ENCODE measurements at regions not wholly inside any gene's neighbourhood (a gene's known extent, or its start where the extent isn't known, plus 50 kb on each side); places are given as distances from the start of the nearest gene placed in this dataset.

- Histone ChIP-seq H3K4me3 (no peak overlapping the region), H3K4me1 (ENCODE audit: insufficient read depth) (peaks cover 5% of the 10 kb centered on the region; the same call in 1 of the 2 replicates), H3K9me2 (ENCODE audit: insufficient read depth) (0 out of 2 replicates have a peak, but pooled peaks cover 3% of the 10 kb centered on the region), H2AFZ (peak overlapping the region; percentile 59; the same call in 1 of the 2 replicates), H3K27me3 (ENCODE audit: insufficient read depth) (peaks cover 4% of the 10 kb centered on the region), H3K79me2 (replicated peaks; ENCODE audit: insufficient read depth) (no peaks in the 10 kb centered on the region), H3F3A (replicated peaks; ENCODE audit: low read depth) (no peaks in the 10 kb centered on the region), H4K20me1 (replicated peaks; ENCODE audit: insufficient read depth) (0 out of 2 replicates have a peak, but pooled peaks cover 3% of the 10 kb centered on the region), H3K27ac (ENCODE audit: low read depth) (no peak overlapping the region), H3K4me2 (no peak overlapping the region), H3K36me3 (ENCODE audit: insufficient read depth) (no peaks in the 10 kb centered on the region)
- DNase-seq (ENCODE audit: low spot score) (no peak), ATAC-seq (no peak)
- H3K9me3 Mint-ChIP-seq: no peaks in the 10 kb centered on the region
- TF ChIP-seq CTCF (conservative IDR thresholded peaks at IDR 0.05; ENCODE audit: low read depth in 2 of 2) (no peak), REST (IDR thresholded peaks at IDR 0.05; ENCODE audit: unreplicated experiment) (no peak), ZNF331 (CRISPR knock-in tag; IDR thresholded peaks at IDR 0.05; ENCODE audit: low read depth) (no peak), JUNB (IDR thresholded peaks at IDR 0.05; ENCODE audit: unreplicated experiment) (no peak), POLR2AphosphoS5 (IDR thresholded peaks at IDR 0.05; ENCODE audit: low read depth) (no peak), STAT1 (IDR thresholded peaks at IDR 0.05; ENCODE audit: unreplicated experiment) (no peak)
- H3K36me3 Mint-ChIP-seq (ENCODE audit: low read depth): no peaks in the 10 kb centered on the region
- no peak overlapping the region for H3K27ac Mint-ChIP-seq
- H3K4me3 Mint-ChIP-seq: no peak overlapping the region
- peaks cover 7% of the 10 kb centered on the region for H3K27me3 Mint-ChIP-seq (ENCODE audit: insufficient read depth, low read depth, poor library complexity)
- peaks cover 11% of the 10 kb centered on the region; the same call in 2 of the 3 replicates for H3K4me1 Mint-ChIP-seq
Measured at GRCh38 chr1:38571726-38572125, 287.8 kb downstream of the RRAGC start.

GRCh38 chr1:38570657-38570975, 289.0 kb downstream of the RRAGC start:
- H3K27ac Mint-ChIP-seq: no peak overlapping the region
- Histone ChIP-seq H3K9me2 (ENCODE audit: insufficient read depth) (0 out of 2 replicates have a peak, but pooled peaks cover 3% of the 10 kb centered on the region), H3K4me1 (ENCODE audit: insufficient read depth) (no peaks in the 10 kb centered on the region), H3F3A (replicated peaks; ENCODE audit: low read depth) (no peaks in the 10 kb centered on the region), H3K4me3 (no peak overlapping the region), H3K36me3 (ENCODE audit: insufficient read depth) (no peaks in the 10 kb centered on the region), H4K20me1 (replicated peaks; ENCODE audit: insufficient read depth) (0 out of 2 replicates have a peak, but pooled peaks cover 3% of the 10 kb centered on the region), H3K27me3 (ENCODE audit: insufficient read depth) (no peaks in the 10 kb centered on the region), H3K4me2 (no peak overlapping the region), H2AFZ (no peak overlapping the region), H3K27ac (ENCODE audit: low read depth) (no peak overlapping the region), H3K79me2 (replicated peaks; ENCODE audit: insufficient read depth) (no peaks in the 10 kb centered on the region)
- no peaks in the 10 kb centered on the region for H3K9me3 Mint-ChIP-seq
- H3K4me1 Mint-ChIP-seq: peaks cover 3% of the 10 kb centered on the region; the same call in 2 of the 3 replicates
- H3K36me3 Mint-ChIP-seq (ENCODE audit: low read depth): no peaks in the 10 kb centered on the region
- H3K27me3 Mint-ChIP-seq (ENCODE audit: insufficient read depth, low read depth, poor library complexity): peaks cover 5% of the 10 kb centered on the region
- ATAC-seq: no peak
- no peak for DNase-seq (ENCODE audit: low spot score)
- H3K4me3 Mint-ChIP-seq: no peak overlapping the region
- TF ChIP-seq EZH2 (IDR thresholded peaks at IDR 0.05; ENCODE audit: low read depth, unreplicated experiment) (no peak), CREB1 (CRISPR knock-in tag; IDR thresholded peaks at IDR 0.05; ENCODE audit: low read depth) (no peak), JUNB (IDR thresholded peaks at IDR 0.05; ENCODE audit: unreplicated experiment) (no peak), STAT1 (IDR thresholded peaks at IDR 0.05; ENCODE audit: unreplicated experiment) (no peak), NANOG (IDR thresholded peaks at IDR 0.05; ENCODE audit: borderline replicate concordance) (no peak), ZNF331 (CRISPR knock-in tag; IDR thresholded peaks at IDR 0.05; ENCODE audit: low read depth) (no peak), ETS1 (IDR thresholded peaks at IDR 0.05) (no peak), REST (IDR thresholded peaks at IDR 0.05; ENCODE audit: unreplicated experiment) (no peak)

Measured in GM23338 (cell line).